GM23338 (cell line): ENCODE measurements at regions not wholly inside any gene's neighbourhood (a gene's known extent, or its start where the extent isn't known, plus 50 kb on each side); places are given as distances from the start of the nearest gene placed in this dataset.
"Not testable (repeated sequence)": the region's sequence is repeated elsewhere in the genome, so short reads cannot be mapped to it uniquely, and the experiment has no call there.

Experiments
- ATAC-seq: fragments of 200-7000 bp; cut with Tn5 transposase; 3 replicates; pipeline ENCODE4 v1.9.1; 2020
- DNase-seq: peaks from one replicate; pipeline ENCODE4 v3.0.0-alpha.2; 2015; ENCODE audit warnings: low spot score
- H2AFZ ChIP-seq: fragments of 200-600 bp; sonication (generic); 2 replicates; pipeline ENCODE4 v1.8.0; 2016; ENCODE audit warnings: antibody characterized with exemption, mild to moderate bottlenecking, moderate library complexity
- H3F3A ChIP-seq: fragments of 200-600 bp; sonication (generic); replicated peaks from 2 replicates; pipeline ENCODE4 v1.8.0; 2017; ENCODE audit warnings: antibody characterized with exemption, mixed run types, low read depth
- H3K27ac ChIP-seq: fragments of 200-600 bp; sonication (generic); 2 replicates; pipeline ENCODE4 v1.6.1; 2016; ENCODE audit warnings: low read depth
- H3K27me3 ChIP-seq: fragments of 200-600 bp; sonication (generic); 2 replicates; pipeline ENCODE4 v1.8.0; 2016; ENCODE audit warnings: mild to moderate bottlenecking, mixed run types, moderate library complexity; ENCODE audit not compliant: insufficient read depth
- H3K36me3 ChIP-seq: fragments of 200-600 bp; sonication (generic); 2 replicates; pipeline ENCODE4 v1.8.0; 2016; ENCODE audit warnings: mild to moderate bottlenecking; ENCODE audit not compliant: insufficient read depth
- H3K4me1 ChIP-seq: fragments of 200-600 bp; sonication (generic); 2 replicates; pipeline ENCODE4 v1.8.0; 2016; ENCODE audit warnings: mild to moderate bottlenecking, moderate library complexity; ENCODE audit not compliant: insufficient read depth
- H3K4me2 ChIP-seq: fragments of 200-600 bp; sonication (generic); 2 replicates; pipeline ENCODE4 v1.7.1; 2017; ENCODE audit warnings: mixed run types
- H3K4me3 ChIP-seq: fragments of 200-600 bp; sonication (generic); 2 replicates; pipeline ENCODE4 v1.6.1; 2016; ENCODE audit warnings: mixed run types
- H3K79me2 ChIP-seq: fragments of 200-600 bp; sonication (generic); replicated peaks from 2 replicates; pipeline ENCODE4 v1.8.0; 2017; ENCODE audit warnings: mild to moderate bottlenecking; ENCODE audit not compliant: insufficient read depth
- H3K9me2 ChIP-seq: fragments of 200-600 bp; sonication (generic); 2 replicates; pipeline ENCODE4 v1.8.0; 2017; ENCODE audit not compliant: insufficient read depth
- H4K20me1 ChIP-seq: fragments of 200-600 bp; sonication (generic); replicated peaks from 2 replicates; pipeline ENCODE4 v1.8.0; 2017; ENCODE audit warnings: mild to moderate bottlenecking; ENCODE audit not compliant: insufficient read depth
- H3K27ac Mint-ChIP-seq: 2 replicates; pipeline ENCODE4 v1.8.0; 2020; ENCODE audit warnings: inconsistent platforms, mild to moderate bottlenecking, moderate library complexity, mixed read lengths
- H3K27me3 Mint-ChIP-seq: 3 replicates; pipeline ENCODE4 v1.8.0; 2022; ENCODE audit warnings: low read depth, mild to moderate bottlenecking, moderate library complexity, mixed read lengths, inconsistent platforms; ENCODE audit not compliant: insufficient read depth, poor library complexity
- H3K36me3 Mint-ChIP-seq: 3 replicates; pipeline ENCODE4 v1.8.0; 2021; ENCODE audit warnings: low read depth, mild to moderate bottlenecking, inconsistent platforms, moderate library complexity, mixed read lengths
- H3K4me1 Mint-ChIP-seq: 3 replicates; pipeline ENCODE4 v1.8.0; 2020; ENCODE audit warnings: mild to moderate bottlenecking, inconsistent platforms, mixed read lengths
- H3K4me3 Mint-ChIP-seq: 3 replicates; pipeline ENCODE4 v1.8.0; 2021; ENCODE audit warnings: moderate library complexity, mild to moderate bottlenecking, inconsistent platforms, mixed read lengths
- H3K9me3 Mint-ChIP-seq: 3 replicates; pipeline ENCODE4 v1.8.0; 2020; ENCODE audit warnings: moderate library complexity, mild to moderate bottlenecking, inconsistent platforms, mixed read lengths
- CREB1 ChIP-seq: fragments of 250-450 bp; sonication (Bioruptor Pico); IDR thresholded peaks from 2 replicates; pipeline ENCODE4 v1.5.0; 2020; ENCODE audit warnings: low read depth, mild to moderate bottlenecking, moderate library complexity
- EZH2 ChIP-seq: fragments of 200-600 bp; sonication (generic); IDR thresholded peaks from one replicate; pipeline ENCODE4 v1.8.0; 2017; ENCODE audit warnings: antibody characterized with exemption, mild to moderate bottlenecking, low read depth; ENCODE audit not compliant: unreplicated experiment
- EZH2phosphoT487 ChIP-seq: fragments of 200-600 bp; sonication (generic); IDR thresholded peaks from one replicate; pipeline ENCODE4 v1.8.1; 2018; ENCODE audit warnings: antibody characterized with exemption; ENCODE audit not compliant: unreplicated experiment
- JUNB ChIP-seq: IDR thresholded peaks from one replicate; pipeline ENCODE4 v1.6.1; 2016; ENCODE audit warnings: antibody characterized with exemption; ENCODE audit not compliant: unreplicated experiment
- NANOG ChIP-seq: IDR thresholded peaks from 2 replicates; pipeline ENCODE4 v1.6.1; 2016; ENCODE audit warnings: antibody characterized with exemption, borderline replicate concordance
- POLR2AphosphoS5 ChIP-seq: IDR thresholded peaks from 2 replicates; pipeline ENCODE4 v1.6.1; 2016; ENCODE audit warnings: antibody characterized with exemption, low read depth
- STAT1 ChIP-seq: IDR thresholded peaks from one replicate; pipeline ENCODE4 v1.6.1; 2016; ENCODE audit warnings: antibody characterized with exemption; ENCODE audit not compliant: unreplicated experiment
- ZNF114 ChIP-seq: fragments of 250-450 bp; sonication (Bioruptor Pico); IDR thresholded peaks from 2 replicates; pipeline ENCODE4 v1.5.0; 2020; ENCODE audit warnings: mild to moderate bottlenecking, moderate library complexity
- ZNF331 ChIP-seq: fragments of 250-450 bp; sonication (Bioruptor Pico); IDR thresholded peaks from 2 replicates; pipeline ENCODE4 v1.5.0; 2020; ENCODE audit warnings: low read depth, mild to moderate bottlenecking, moderate library complexity
- TF ChIP-seq, protein P1 (sequence below), 2 experiments: fragments of 200-600 bp in 1 of 2; sonication (generic) in 1 of 2; conservative IDR thresholded peaks; 2 replicates each; pipeline versions ENCODE4 v1.5.1 to v1.6.1; 2016 to 2017; ENCODE audit warnings: antibody characterized with exemption in 2 of 2, low read depth in 2 of 2, mild to moderate bottlenecking in 2 of 2, moderate library complexity in 1 of 2
- TF ChIP-seq, protein P2 (sequence below): IDR thresholded peaks from one replicate; pipeline ENCODE4 v1.6.1; 2018; ENCODE audit warnings: antibody characterized with exemption; ENCODE audit not compliant: unreplicated experiment
- TF ChIP-seq, protein P3 (sequence below): fragments of 250-450 bp; sonication (Bioruptor Pico); IDR thresholded peaks from 2 replicates; pipeline ENCODE4 v1.5.0; 2020; ENCODE audit warnings: mild to moderate bottlenecking, moderate library complexity

DNA sequence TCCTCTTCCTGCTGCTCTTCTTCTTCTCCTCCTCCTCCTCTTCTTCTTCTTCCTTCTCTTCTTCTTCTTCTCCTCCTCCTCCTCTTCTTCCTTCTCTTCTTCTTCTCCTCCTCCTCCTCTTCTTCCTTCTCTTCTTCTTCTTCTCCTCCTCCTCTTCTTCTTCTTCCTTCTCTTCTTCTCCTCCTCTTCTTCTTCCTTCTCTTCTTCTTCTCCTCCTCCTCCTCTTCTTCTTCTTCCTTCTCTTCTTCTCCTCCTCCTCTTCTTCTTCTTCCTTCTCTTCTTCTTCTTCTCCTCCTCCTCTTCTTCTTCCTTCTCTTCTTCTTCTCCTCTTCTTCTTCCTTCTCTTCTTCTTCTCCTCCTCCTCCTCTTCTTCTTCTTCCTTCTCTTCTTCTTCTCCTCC lies 560.8 kb upstream of the CDH5 start:
- not testable (repeated sequence) for H4K20me1 ChIP-seq, H3F3A ChIP-seq, H3K9me3 Mint-ChIP-seq, H3K27ac Mint-ChIP-seq, H3K27me3 Mint-ChIP-seq, H3K36me3 Mint-ChIP-seq, H3K4me1 ChIP-seq, H3K4me2 ChIP-seq, H3K27me3 ChIP-seq, H3K36me3 ChIP-seq, H3K4me1 Mint-ChIP-seq, DNase-seq, ATAC-seq, H3K4me3 ChIP-seq, H3K27ac ChIP-seq, H3K9me2 ChIP-seq, H3K4me3 Mint-ChIP-seq, H2AFZ ChIP-seq, H3K79me2 ChIP-seq

DNA sequence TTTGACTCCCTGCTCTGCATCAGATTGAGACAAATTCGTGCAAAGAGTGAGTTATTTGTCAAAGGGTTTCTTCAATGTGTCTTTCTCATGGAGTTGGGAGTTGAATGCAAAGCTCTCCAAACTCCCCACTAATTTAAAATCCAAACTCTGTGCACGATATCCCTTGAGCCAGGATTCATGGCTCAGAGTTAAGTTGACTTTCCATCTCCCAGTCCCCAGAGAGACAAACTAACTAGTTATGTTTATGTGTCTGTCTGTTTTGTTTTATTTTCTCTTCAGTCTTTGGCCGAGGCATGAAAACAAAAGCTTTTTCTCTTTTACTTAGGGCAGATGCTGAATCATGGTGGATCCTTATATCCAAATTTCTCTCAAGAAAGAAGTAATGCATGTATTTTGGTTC lies 570.0 kb upstream of the CDH5 start:
- no peak overlapping the region for H3K4me3 Mint-ChIP-seq
- H3K36me3 Mint-ChIP-seq: no peaks in the 10 kb centered on the region
- H3K9me2 ChIP-seq: no peaks in the 10 kb centered on the region
- H3K4me1 Mint-ChIP-seq: no peaks in the 10 kb centered on the region
- H3K36me3 ChIP-seq: no peaks in the 10 kb centered on the region
- H3K27me3 ChIP-seq: no peaks in the 10 kb centered on the region
- no peaks in the 10 kb centered on the region for H3K4me1 ChIP-seq
- H3F3A ChIP-seq: no peaks in the 10 kb centered on the region
- no peaks in the 10 kb centered on the region for H3K9me3 Mint-ChIP-seq
- no peak overlapping the region for H3K4me2 ChIP-seq
- ATAC-seq: no peak
- H3K79me2 ChIP-seq: no peaks in the 10 kb centered on the region
- H4K20me1 ChIP-seq: no peaks in the 10 kb centered on the region
- H2AFZ ChIP-seq: no peak overlapping the region
- no peak overlapping the region for H3K27ac Mint-ChIP-seq
- DNase-seq: no peak
- peaks cover 3% of the 10 kb centered on the region for H3K27me3 Mint-ChIP-seq
- H3K4me3 ChIP-seq: no peak overlapping the region
- H3K27ac ChIP-seq: no peak overlapping the region
- TF ChIP-seq STAT1 (no peak), EZH2 (no peak), CREB1 (no peak), POLR2AphosphoS5 (no peak), JUNB (no peak), NANOG (no peak), ZNF331 (CRISPR knock-in tag) (no peak), ZNF114 (CRISPR knock-in tag) (no peak), EZH2phosphoT487 (no peak)
- TF ChIP-seq, protein P1, sequence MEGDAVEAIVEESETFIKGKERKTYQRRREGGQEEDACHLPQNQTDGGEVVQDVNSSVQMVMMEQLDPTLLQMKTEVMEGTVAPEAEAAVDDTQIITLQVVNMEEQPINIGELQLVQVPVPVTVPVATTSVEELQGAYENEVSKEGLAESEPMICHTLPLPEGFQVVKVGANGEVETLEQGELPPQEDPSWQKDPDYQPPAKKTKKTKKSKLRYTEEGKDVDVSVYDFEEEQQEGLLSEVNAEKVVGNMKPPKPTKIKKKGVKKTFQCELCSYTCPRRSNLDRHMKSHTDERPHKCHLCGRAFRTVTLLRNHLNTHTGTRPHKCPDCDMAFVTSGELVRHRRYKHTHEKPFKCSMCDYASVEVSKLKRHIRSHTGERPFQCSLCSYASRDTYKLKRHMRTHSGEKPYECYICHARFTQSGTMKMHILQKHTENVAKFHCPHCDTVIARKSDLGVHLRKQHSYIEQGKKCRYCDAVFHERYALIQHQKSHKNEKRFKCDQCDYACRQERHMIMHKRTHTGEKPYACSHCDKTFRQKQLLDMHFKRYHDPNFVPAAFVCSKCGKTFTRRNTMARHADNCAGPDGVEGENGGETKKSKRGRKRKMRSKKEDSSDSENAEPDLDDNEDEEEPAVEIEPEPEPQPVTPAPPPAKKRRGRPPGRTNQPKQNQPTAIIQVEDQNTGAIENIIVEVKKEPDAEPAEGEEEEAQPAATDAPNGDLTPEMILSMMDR (conservative IDR thresholded peaks at IDR 0.05; ENCODE audit: low read depth in 2 of 2): no peak
- TF ChIP-seq, protein P2, sequence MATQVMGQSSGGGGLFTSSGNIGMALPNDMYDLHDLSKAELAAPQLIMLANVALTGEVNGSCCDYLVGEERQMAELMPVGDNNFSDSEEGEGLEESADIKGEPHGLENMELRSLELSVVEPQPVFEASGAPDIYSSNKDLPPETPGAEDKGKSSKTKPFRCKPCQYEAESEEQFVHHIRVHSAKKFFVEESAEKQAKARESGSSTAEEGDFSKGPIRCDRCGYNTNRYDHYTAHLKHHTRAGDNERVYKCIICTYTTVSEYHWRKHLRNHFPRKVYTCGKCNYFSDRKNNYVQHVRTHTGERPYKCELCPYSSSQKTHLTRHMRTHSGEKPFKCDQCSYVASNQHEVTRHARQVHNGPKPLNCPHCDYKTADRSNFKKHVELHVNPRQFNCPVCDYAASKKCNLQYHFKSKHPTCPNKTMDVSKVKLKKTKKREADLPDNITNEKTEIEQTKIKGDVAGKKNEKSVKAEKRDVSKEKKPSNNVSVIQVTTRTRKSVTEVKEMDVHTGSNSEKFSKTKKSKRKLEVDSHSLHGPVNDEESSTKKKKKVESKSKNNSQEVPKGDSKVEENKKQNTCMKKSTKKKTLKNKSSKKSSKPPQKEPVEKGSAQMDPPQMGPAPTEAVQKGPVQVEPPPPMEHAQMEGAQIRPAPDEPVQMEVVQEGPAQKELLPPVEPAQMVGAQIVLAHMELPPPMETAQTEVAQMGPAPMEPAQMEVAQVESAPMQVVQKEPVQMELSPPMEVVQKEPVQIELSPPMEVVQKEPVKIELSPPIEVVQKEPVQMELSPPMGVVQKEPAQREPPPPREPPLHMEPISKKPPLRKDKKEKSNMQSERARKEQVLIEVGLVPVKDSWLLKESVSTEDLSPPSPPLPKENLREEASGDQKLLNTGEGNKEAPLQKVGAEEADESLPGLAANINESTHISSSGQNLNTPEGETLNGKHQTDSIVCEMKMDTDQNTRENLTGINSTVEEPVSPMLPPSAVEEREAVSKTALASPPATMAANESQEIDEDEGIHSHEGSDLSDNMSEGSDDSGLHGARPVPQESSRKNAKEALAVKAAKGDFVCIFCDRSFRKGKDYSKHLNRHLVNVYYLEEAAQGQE: no peak
- TF ChIP-seq, protein P3, sequence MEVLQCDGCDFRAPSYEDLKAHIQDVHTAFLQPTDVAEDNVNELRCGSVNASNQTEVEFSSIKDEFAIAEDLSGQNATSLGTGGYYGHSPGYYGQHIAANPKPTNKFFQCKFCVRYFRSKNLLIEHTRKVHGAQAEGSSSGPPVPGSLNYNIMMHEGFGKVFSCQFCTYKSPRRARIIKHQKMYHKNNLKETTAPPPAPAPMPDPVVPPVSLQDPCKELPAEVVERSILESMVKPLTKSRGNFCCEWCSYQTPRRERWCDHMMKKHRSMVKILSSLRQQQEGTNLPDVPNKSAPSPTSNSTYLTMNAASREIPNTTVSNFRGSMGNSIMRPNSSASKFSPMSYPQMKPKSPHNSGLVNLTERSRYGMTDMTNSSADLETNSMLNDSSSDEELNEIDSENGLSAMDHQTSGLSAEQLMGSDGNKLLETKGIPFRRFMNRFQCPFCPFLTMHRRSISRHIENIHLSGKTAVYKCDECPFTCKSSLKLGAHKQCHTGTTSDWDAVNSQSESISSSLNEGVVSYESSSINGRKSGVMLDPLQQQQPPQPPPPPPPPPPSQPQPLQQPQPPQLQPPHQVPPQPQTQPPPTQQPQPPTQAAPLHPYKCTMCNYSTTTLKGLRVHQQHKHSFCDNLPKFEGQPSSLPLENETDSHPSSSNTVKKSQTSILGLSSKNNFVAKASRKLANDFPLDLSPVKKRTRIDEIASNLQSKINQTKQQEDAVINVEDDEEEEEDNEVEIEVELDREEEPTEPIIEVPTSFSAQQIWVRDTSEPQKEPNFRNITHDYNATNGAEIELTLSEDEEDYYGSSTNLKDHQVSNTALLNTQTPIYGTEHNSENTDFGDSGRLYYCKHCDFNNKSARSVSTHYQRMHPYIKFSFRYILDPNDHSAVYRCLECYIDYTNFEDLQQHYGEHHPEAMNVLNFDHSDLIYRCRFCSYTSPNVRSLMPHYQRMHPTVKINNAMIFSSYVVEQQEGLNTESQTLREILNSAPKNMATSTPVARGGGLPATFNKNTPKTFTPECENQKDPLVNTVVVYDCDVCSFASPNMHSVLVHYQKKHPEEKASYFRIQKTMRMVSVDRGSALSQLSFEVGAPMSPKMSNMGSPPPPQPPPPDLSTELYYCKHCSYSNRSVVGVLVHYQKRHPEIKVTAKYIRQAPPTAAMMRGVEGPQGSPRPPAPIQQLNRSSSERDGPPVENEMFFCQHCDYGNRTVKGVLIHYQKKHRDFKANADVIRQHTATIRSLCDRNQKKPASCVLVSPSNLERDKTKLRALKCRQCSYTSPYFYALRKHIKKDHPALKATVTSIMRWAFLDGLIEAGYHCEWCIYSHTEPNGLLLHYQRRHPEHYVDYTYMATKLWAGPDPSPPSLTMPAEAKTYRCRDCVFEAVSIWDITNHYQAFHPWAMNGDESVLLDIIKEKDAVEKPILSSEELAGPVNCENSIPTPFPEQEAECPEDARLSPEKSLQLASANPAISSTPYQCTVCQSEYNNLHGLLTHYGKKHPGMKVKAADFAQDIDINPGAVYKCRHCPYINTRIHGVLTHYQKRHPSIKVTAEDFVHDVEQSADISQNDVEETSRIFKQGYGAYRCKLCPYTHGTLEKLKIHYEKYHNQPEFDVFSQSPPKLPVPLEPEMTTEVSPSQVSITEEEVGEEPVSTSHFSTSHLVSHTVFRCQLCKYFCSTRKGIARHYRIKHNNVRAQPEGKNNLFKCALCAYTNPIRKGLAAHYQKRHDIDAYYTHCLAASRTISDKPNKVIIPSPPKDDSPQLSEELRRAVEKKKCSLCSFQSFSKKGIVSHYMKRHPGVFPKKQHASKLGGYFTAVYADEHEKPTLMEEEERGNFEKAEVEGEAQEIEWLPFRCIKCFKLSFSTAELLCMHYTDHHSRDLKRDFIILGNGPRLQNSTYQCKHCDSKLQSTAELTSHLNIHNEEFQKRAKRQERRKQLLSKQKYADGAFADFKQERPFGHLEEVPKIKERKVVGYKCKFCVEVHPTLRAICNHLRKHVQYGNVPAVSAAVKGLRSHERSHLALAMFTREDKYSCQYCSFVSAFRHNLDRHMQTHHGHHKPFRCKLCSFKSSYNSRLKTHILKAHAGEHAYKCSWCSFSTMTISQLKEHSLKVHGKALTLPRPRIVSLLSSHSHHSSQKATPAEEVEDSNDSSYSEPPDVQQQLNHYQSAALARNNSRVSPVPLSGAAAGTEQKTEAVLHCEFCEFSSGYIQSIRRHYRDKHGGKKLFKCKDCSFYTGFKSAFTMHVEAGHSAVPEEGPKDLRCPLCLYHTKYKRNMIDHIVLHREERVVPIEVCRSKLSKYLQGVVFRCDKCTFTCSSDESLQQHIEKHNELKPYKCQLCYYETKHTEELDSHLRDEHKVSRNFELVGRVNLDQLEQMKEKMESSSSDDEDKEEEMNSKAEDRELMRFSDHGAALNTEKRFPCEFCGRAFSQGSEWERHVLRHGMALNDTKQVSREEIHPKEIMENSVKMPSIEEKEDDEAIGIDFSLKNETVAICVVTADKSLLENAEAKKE (CRISPR knock-in tag): no peak
